Stimulated activated CD8-positive, alpha-beta memory T cell treated with anti-CD3 and anti-CD28 coated beads, Interleukin-12 subunit alpha, Interleukin-12 subunit beta, amount 100 ng/mL, for 1 hour (primary cell): ENCODE measurements at regions not wholly inside any gene's neighbourhood (a gene's known extent, or its start where the extent isn't known, plus 50 kb on each side); places are given as distances from the start of the nearest gene placed in this dataset.
"Not testable (repeated sequence)": the region's sequence is repeated elsewhere in the genome, so short reads cannot be mapped to it uniquely, and the experiment has no call there.

ENCODE experiments used
- DNase-seq: peaks from one replicate; pipeline ENCODE4 v3.0.0-alpha.2; 2020; ENCODE audit warnings: low read depth

DNA sequence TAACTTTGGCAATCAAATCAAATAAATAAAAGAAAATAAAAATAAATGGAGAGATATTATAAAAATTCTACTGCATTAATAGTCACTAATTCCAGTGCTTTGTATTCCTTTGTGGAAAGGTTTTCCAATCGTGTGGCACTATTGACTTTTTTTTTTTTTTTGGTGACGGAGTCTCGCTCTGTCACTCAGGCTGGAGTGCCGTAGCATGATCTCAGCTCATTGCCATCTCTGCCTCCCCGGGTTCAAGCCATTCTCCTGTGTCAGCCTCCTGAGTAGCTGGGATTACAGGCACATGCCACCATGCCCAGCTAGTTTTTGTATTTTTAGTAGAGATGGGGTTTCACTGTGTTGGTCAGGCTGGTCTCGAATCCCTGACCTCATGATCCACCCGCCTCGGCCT lies 122.3 kb downstream of the HS3ST3B1 start:
- DNase-seq = not testable (repeated sequence)

DNA sequence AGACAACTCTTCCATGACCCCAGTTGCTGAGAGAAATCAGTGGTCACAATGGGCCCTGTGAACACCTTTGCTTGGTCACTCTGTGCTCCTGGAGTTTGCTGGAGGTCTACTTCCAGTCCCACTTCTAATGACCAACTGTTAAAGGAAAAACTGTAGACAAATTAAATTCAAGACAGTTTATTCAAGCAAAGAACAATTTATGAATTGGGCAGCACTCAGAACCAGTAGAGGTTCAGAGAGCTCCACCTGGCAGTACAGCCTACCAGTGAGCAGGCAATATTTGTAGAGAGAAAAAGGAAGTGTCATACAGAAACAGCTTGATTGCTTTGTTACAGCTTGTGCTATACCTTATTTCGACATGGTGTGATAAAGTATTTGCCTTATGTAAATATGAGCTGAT lies 116.5 kb downstream of the HS3ST3B1 start:
- no peak for DNase-seq

DNA sequence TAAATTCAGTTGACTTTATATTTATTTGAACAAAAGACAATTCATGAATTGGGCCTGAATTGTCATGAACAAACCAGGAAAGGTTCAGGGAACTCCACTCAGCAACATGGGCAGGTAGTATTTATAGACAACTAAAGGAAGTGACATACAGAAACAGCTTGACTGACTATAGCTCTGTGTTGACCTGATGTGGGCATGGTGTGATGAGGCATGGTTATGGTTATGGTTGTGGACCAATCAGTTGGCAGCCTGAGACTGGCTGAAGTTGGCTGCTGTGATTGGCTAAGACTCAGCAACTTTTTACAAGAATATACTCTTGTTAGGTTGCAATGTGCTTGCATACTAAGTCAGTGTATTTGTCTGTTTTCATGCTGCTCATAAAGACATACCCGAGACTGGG lies 108.4 kb downstream of the HS3ST3B1 start:
- no peak for DNase-seq

DNA sequence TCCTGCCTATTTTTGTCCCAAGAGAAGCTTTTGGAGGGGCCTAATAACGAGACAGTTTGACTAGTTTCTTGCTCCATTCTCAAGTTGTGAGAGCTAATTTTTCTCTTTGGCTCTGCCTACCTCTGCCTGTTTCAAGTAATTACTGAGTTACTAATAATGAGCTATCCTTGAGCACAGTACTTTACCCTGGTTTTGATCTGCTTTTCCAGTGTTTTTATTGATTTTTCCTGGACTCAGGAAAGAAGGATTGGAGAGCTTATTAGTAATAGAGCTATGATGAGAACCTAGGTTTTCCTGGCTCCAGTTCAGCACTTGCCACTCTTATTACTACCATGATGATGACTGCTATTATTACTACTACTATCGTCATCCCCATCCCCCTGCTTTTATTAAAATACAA lies 106.7 kb downstream of the HS3ST3B1 start:
- DNase-seq = no peak

DNA sequence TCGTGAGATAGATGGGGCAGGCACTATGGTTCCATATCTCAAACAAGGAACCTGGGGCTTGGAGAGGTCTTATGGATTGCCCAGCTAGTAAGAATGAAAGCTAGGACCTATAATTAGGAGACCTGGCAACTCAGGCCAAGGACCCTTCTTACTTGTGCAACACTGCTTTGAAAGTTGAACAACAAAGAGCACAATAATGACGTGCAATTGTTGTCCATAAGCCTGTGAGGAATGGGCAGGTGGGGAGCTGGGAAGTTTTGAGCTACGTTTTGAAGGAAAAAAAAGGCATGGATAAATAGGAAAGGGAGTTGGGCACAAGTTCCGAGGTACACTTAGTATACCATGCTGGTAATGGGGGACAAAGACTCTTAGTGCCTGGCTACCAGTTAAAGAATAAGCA lies 104.3 kb downstream of the HS3ST3B1 start:
- DNase-seq = no peak
